ENCODE measurements at regions not wholly inside any gene's neighbourhood (a gene's known extent, or its start where the extent isn't known, plus 50 kb on each side); places are given as distances from the start of the nearest gene placed in this dataset.
"Not testable (repeated sequence)": the region's sequence is repeated elsewhere in the genome, so short reads cannot be mapped to it uniquely, and the experiment has no call there.

- Histone ChIP-seq H3K27ac (no peak overlapping the region), H3K4me3 (no peak overlapping the region), H3K9me3 (no peaks in the 10 kb centered on the region), H3K27me3 (no peaks in the 10 kb centered on the region), H3K36me3 (no peaks in the 10 kb centered on the region), H3K4me1 (no peaks in the 10 kb centered on the region)
- intact Hi-C loops (cut with DNase I): no loop called here
- ATAC-seq (no peak), DNase-seq (no peak)
- no peak for TF ChIP-seq CTCF (IDR thresholded peaks at IDR 0.05)
Measured at GRCh38 chrX:94936722-94937121, 1262.7 kb downstream of the FAM133A start.

GRCh38 chrX:94937491-94937890 is 1263.5 kb downstream of the FAM133A start:
- Histone ChIP-seq H3K9me3 (no peaks in the 10 kb centered on the region), H3K36me3 (no peaks in the 10 kb centered on the region), H3K4me3 (no peak overlapping the region), H3K27me3 (no peaks in the 10 kb centered on the region), H3K27ac (no peak overlapping the region), H3K4me1 (no peaks in the 10 kb centered on the region)
- intact Hi-C loops (cut with DNase I): no loop called here
- no peak for TF ChIP-seq CTCF (IDR thresholded peaks at IDR 0.05)
- ATAC-seq: no peak
- DNase-seq: no peak

GRCh38 chrX:94942603-94943002 is 1268.6 kb downstream of the FAM133A start:
- intact Hi-C loops (cut with DNase I): no loop called here
- Histone ChIP-seq H3K4me3 (no peak overlapping the region), H3K27me3 (no peaks in the 10 kb centered on the region), H3K9me3 (no peaks in the 10 kb centered on the region), H3K4me1 (no peaks in the 10 kb centered on the region), H3K27ac (no peak overlapping the region), H3K36me3 (no peaks in the 10 kb centered on the region)
- ATAC-seq: no peak
- DNase-seq: no peak
- TF ChIP-seq CTCF (IDR thresholded peaks at IDR 0.05): no peak

GRCh38 chrX:94946137-94946536 is 1272.1 kb downstream of the FAM133A start:
- H3K4me3 ChIP-seq; H3K27ac ChIP-seq; H3K4me1 ChIP-seq; H3K27me3 ChIP-seq; intact Hi-C loops (cut with DNase I); H3K9me3 ChIP-seq; ATAC-seq; H3K36me3 ChIP-seq; DNase-seq: not testable (repeated sequence)

- H3K4me3 ChIP-seq: no peak overlapping the region
- no peak overlapping the region for H3K27ac ChIP-seq
- ATAC-seq: no peak
- no peaks in the 10 kb centered on the region for H3K9me3 ChIP-seq
- H3K27me3 ChIP-seq: no peaks in the 10 kb centered on the region
- intact Hi-C loops (cut with DNase I): no loop called here
- no peaks in the 10 kb centered on the region for H3K36me3 ChIP-seq
- H3K4me1 ChIP-seq: no peaks in the 10 kb centered on the region
- TF ChIP-seq CTCF (IDR thresholded peaks at IDR 0.05): no peak
- no peak for DNase-seq
Measured at GRCh38 chrX:94961730-94962129, 1287.7 kb downstream of the FAM133A start.

GRCh38 chrX:94977562-94977961 is 1303.6 kb downstream of the FAM133A start:
- no peak for ATAC-seq
- no peaks in the 10 kb centered on the region for H3K27me3 ChIP-seq
- DNase-seq: no peak
- TF ChIP-seq CTCF (IDR thresholded peaks at IDR 0.05): no peak
- H3K4me3 ChIP-seq: no peak overlapping the region
- no peaks in the 10 kb centered on the region for H3K36me3 ChIP-seq
- H3K27ac ChIP-seq: no peak overlapping the region
- no peaks in the 10 kb centered on the region for H3K9me3 ChIP-seq
- no peaks in the 10 kb centered on the region for H3K4me1 ChIP-seq
- intact Hi-C loops (cut with DNase I): no loop called here

Data from left lung (tissue), 4 donors.